Activated CD8-positive, alpha-beta memory T cell treated with anti-CD3 and anti-CD28 coated beads, Interleukin-2, amount 10 ng/mL, durations not matched to agents 7 days and 5 days (primary cell): ENCODE measurements at regions not wholly inside any gene's neighbourhood (a gene's known extent, or its start where the extent isn't known, plus 50 kb on each side); places are given as distances from the start of the nearest gene placed in this dataset.
"Not testable (repeated sequence)": the region's sequence is repeated elsewhere in the genome, so short reads cannot be mapped to it uniquely, and the experiment has no call there.

Experiments
- ATAC-seq: fragments of 150-1000 bp; cut with Tn5 transposase; one replicate; pipeline ENCODE4 v1.10.0; 2021; ENCODE audit warnings: moderate library complexity
- CTCF ChIA-PET: fragments of 350-600 bp; sonication (Branson Sonifier 250); formaldehyde crosslinking; loops from one replicate; lab custom pipeline; 2021; ENCODE audit warnings: antibody characterized with exemption; lab: Charles Lee
- DNase-seq: peaks from one replicate; pipeline ENCODE4 v3.0.0-alpha.2; 2020
- H3K27ac Mint-ChIP-seq: one replicate; pipeline ENCODE4 v1.8.0; 2021; ENCODE audit warnings: mild to moderate bottlenecking, mixed read lengths
- H3K27me3 Mint-ChIP-seq: one replicate; pipeline ENCODE4 v1.8.0; 2021; ENCODE audit warnings: mixed read lengths
- H3K36me3 Mint-ChIP-seq: one replicate; pipeline ENCODE4 v1.8.0; 2021; ENCODE audit warnings: mild to moderate bottlenecking, mixed read lengths
- H3K4me1 Mint-ChIP-seq: one replicate; pipeline ENCODE4 v1.8.0; 2021; ENCODE audit warnings: mixed read lengths
- H3K4me3 Mint-ChIP-seq: one replicate; pipeline ENCODE4 v1.8.0; 2021; ENCODE audit warnings: mild to moderate bottlenecking, moderate library complexity, mixed read lengths
- H3K9me3 Mint-ChIP-seq: one replicate; pipeline ENCODE4 v1.8.0; 2022; ENCODE audit warnings: low read depth, mixed read lengths

- Mint-ChIP-seq H3K4me1 (no peaks in the 10 kb centered on the region), H3K36me3 (no peaks in the 10 kb centered on the region), H3K27ac (no peak overlapping the region), H3K4me3 (no peak overlapping the region), H3K27me3 (no peaks in the 10 kb centered on the region), H3K9me3 (peaks cover 9% of the 10 kb centered on the region)
- DNase-seq, result no peak
- CTCF ChIA-PET, result no interaction called here
- ATAC-seq, result no peak
Observed at GRCh38 chr21:19045876-19046275, 642.3 kb upstream of the TMPRSS15 start.

GRCh38 chr21:19048098-19048672 lies 644.6 kb upstream of the TMPRSS15 start:
- no peaks in the 10 kb centered on the region for H3K36me3 Mint-ChIP-seq
- ATAC-seq, result no peak

GRCh38 chr21:19049567-19049966 lies 646.0 kb upstream of the TMPRSS15 start:
- peaks cover 2% of the 10 kb centered on the region for H3K9me3 Mint-ChIP-seq

More at GRCh38 chr21:19048098-19048672, 644.6 kb upstream of the TMPRSS15 start:
- DNase-seq, result no peak
- Mint-ChIP-seq H3K9me3 (peaks cover 7% of the 10 kb centered on the region), H3K4me1 (no peaks in the 10 kb centered on the region), H3K4me3 (no peak overlapping the region), H3K27me3 (no peaks in the 10 kb centered on the region), H3K27ac (no peak overlapping the region)
- CTCF ChIA-PET, result no interaction called here

GRCh38 chr21:19065164-19065563 lies 661.6 kb upstream of the TMPRSS15 start:
- CTCF ChIA-PET, result no interaction called here
- ATAC-seq (no peak), DNase-seq (no peak)
- H3K4me1 Mint-ChIP-seq, result no peaks in the 10 kb centered on the region
- H3K4me3 Mint-ChIP-seq, result no peak overlapping the region
- H3K27ac Mint-ChIP-seq, result no peak overlapping the region
- peaks cover 7% of the 10 kb centered on the region for H3K9me3 Mint-ChIP-seq
- no peaks in the 10 kb centered on the region for H3K27me3 Mint-ChIP-seq
- H3K36me3 Mint-ChIP-seq, result no peaks in the 10 kb centered on the region

More at GRCh38 chr21:19049567-19049966, 646.0 kb upstream of the TMPRSS15 start:
- no peak for DNase-seq
- H3K27ac Mint-ChIP-seq, result no peak overlapping the region
- no peak for ATAC-seq
- H3K4me3 Mint-ChIP-seq, result no peak overlapping the region
- H3K4me1 Mint-ChIP-seq, result no peaks in the 10 kb centered on the region
- no peaks in the 10 kb centered on the region for H3K27me3 Mint-ChIP-seq
- H3K36me3 Mint-ChIP-seq, result no peaks in the 10 kb centered on the region
- CTCF ChIA-PET, result no interaction called here

GRCh38 chr21:19076031-19076430 lies 672.4 kb upstream of the TMPRSS15 start:
- no peaks in the 10 kb centered on the region for H3K4me1 Mint-ChIP-seq
- CTCF ChIA-PET, result no interaction called here
- no peaks in the 10 kb centered on the region for H3K27me3 Mint-ChIP-seq
- ATAC-seq (no peak), DNase-seq (no peak)
- H3K9me3 Mint-ChIP-seq, result peaks cover 16% of the 10 kb centered on the region
- H3K36me3 Mint-ChIP-seq, result no peaks in the 10 kb centered on the region
- no peak overlapping the region for H3K27ac Mint-ChIP-seq
- H3K4me3 Mint-ChIP-seq, result no peak overlapping the region

- ATAC-seq (no peak), DNase-seq (no peak)
- H3K36me3 Mint-ChIP-seq, result no peaks in the 10 kb centered on the region
- no peaks in the 10 kb centered on the region for H3K4me1 Mint-ChIP-seq
- no peaks in the 10 kb centered on the region for H3K27me3 Mint-ChIP-seq
- CTCF ChIA-PET, result no interaction called here
- no peak overlapping the region for H3K27ac Mint-ChIP-seq
- peaks cover 5% of the 10 kb centered on the region for H3K9me3 Mint-ChIP-seq
- H3K4me3 Mint-ChIP-seq, result no peak overlapping the region
Observed at GRCh38 chr21:19109694-19110093, 706.1 kb upstream of the TMPRSS15 start.

GRCh38 chr21:19119259-19119658 lies 715.7 kb upstream of the TMPRSS15 start:
- H3K27ac Mint-ChIP-seq, H3K9me3 Mint-ChIP-seq, H3K36me3 Mint-ChIP-seq, H3K4me1 Mint-ChIP-seq, DNase-seq, H3K4me3 Mint-ChIP-seq, CTCF ChIA-PET, ATAC-seq, H3K27me3 Mint-ChIP-seq: not testable (repeated sequence)

GRCh38 chr21:19120591-19120990 lies 717.0 kb upstream of the TMPRSS15 start:
- no peaks in the 10 kb centered on the region for H3K4me1 Mint-ChIP-seq
- H3K4me3 Mint-ChIP-seq, result no peak overlapping the region
- peaks cover 9% of the 10 kb centered on the region for H3K9me3 Mint-ChIP-seq
- DNase-seq, result no peak
- ATAC-seq, result no peak
- CTCF ChIA-PET, result no interaction called here
- peaks cover 1% of the 10 kb centered on the region for H3K36me3 Mint-ChIP-seq
- no peak overlapping the region for H3K27ac Mint-ChIP-seq
- H3K27me3 Mint-ChIP-seq, result no peaks in the 10 kb centered on the region

- no peaks in the 10 kb centered on the region for H3K4me1 Mint-ChIP-seq
- no peak overlapping the region for H3K4me3 Mint-ChIP-seq
- H3K27ac Mint-ChIP-seq, result no peak overlapping the region
- H3K36me3 Mint-ChIP-seq, result peaks cover 1% of the 10 kb centered on the region
- ATAC-seq, result no peak
- no peak for DNase-seq
- H3K27me3 Mint-ChIP-seq, result no peaks in the 10 kb centered on the region
- CTCF ChIA-PET, result no interaction called here
- H3K9me3 Mint-ChIP-seq, result peaks cover 11% of the 10 kb centered on the region
Observed at GRCh38 chr21:19122356-19122755, 718.8 kb upstream of the TMPRSS15 start.

GRCh38 chr21:19123053-19123452 lies 719.5 kb upstream of the TMPRSS15 start:
- peaks cover 10% of the 10 kb centered on the region for H3K9me3 Mint-ChIP-seq
- no peak overlapping the region for H3K27ac Mint-ChIP-seq
- H3K4me1 Mint-ChIP-seq, result no peaks in the 10 kb centered on the region
- H3K36me3 Mint-ChIP-seq, result peaks cover 1% of the 10 kb centered on the region
- H3K4me3 Mint-ChIP-seq, result no peak overlapping the region
- CTCF ChIA-PET, result no interaction called here
- no peak for DNase-seq
- ATAC-seq, result no peak
- H3K27me3 Mint-ChIP-seq, result no peaks in the 10 kb centered on the region

- Mint-ChIP-seq H3K36me3 (peaks cover 1% of the 10 kb centered on the region), H3K27me3 (no peaks in the 10 kb centered on the region), H3K4me1 (no peaks in the 10 kb centered on the region), H3K27ac (no peak overlapping the region), H3K4me3 (no peak overlapping the region), H3K9me3 (peaks cover 9% of the 10 kb centered on the region)
- ATAC-seq, result no peak
- no peak for DNase-seq
- CTCF ChIA-PET, result no interaction called here
Observed at GRCh38 chr21:19123525-19123924, 719.9 kb upstream of the TMPRSS15 start.

- peaks cover 9% of the 10 kb centered on the region for H3K9me3 Mint-ChIP-seq
- peaks cover 1% of the 10 kb centered on the region for H3K36me3 Mint-ChIP-seq
- ATAC-seq (no peak), DNase-seq (no peak)
- H3K4me1 Mint-ChIP-seq, result no peaks in the 10 kb centered on the region
- no peak overlapping the region for H3K27ac Mint-ChIP-seq
- no peak overlapping the region for H3K4me3 Mint-ChIP-seq
- H3K27me3 Mint-ChIP-seq, result no peaks in the 10 kb centered on the region
- CTCF ChIA-PET, result no interaction called here
Observed at GRCh38 chr21:19124691-19125090, 721.1 kb upstream of the TMPRSS15 start.

- Mint-ChIP-seq H3K27me3 (no peaks in the 10 kb centered on the region), H3K4me3 (no peak overlapping the region), H3K36me3 (no peaks in the 10 kb centered on the region), H3K27ac (no peak overlapping the region), H3K4me1 (no peaks in the 10 kb centered on the region), H3K9me3 (peaks cover 8% of the 10 kb centered on the region)
- CTCF ChIA-PET, result no interaction called here
- ATAC-seq (no peak), DNase-seq (no peak)
Observed at GRCh38 chr21:19130379-19131028, 726.9 kb upstream of the TMPRSS15 start.

GRCh38 chr21:19141511-19141910 lies 737.9 kb upstream of the TMPRSS15 start:
- H3K9me3 Mint-ChIP-seq, result peaks cover 12% of the 10 kb centered on the region
- H3K27ac Mint-ChIP-seq, result no peak overlapping the region
- DNase-seq, result no peak
- H3K36me3 Mint-ChIP-seq, result no peaks in the 10 kb centered on the region
- H3K4me1 Mint-ChIP-seq, result no peaks in the 10 kb centered on the region
- CTCF ChIA-PET, result no interaction called here
- ATAC-seq, result no peak
- no peak overlapping the region for H3K4me3 Mint-ChIP-seq
- H3K27me3 Mint-ChIP-seq, result no peaks in the 10 kb centered on the region
